Activated T-cell treated with anti-CD3 and anti-CD28 coated beads, Interleukin-2, amount 50 U/mL, for 4 hours (primary cell): ENCODE measurements at regions not wholly inside any gene's neighbourhood (a gene's known extent, or its start where the extent isn't known, plus 50 kb on each side); places are given as distances from the start of the nearest gene placed in this dataset.
"Not testable (repeated sequence)": the region's sequence is repeated elsewhere in the genome, so short reads cannot be mapped to it uniquely, and the experiment has no call there.

Source experiments
- ATAC-seq, 2 donors: fragments of 200-7000 bp; cut with Tn5 transposase; one replicate each; pipeline ENCODE4 v1.10.0; 2021
- DNase-seq: peaks from one replicate; pipeline ENCODE4 v3.0.0-alpha.2; 2020
- H3K27me3 Mint-ChIP-seq: one replicate; pipeline ENCODE4 v1.8.0; 2021; ENCODE audit warnings: low read depth, mixed read lengths
- H3K36me3 Mint-ChIP-seq: one replicate; pipeline ENCODE4 v1.8.0; 2022; ENCODE audit warnings: mixed read lengths; ENCODE audit not compliant: insufficient read depth
- H3K4me1 Mint-ChIP-seq: one replicate; pipeline ENCODE4 v1.8.0; 2021; ENCODE audit warnings: low read depth, mixed read lengths
- H3K4me3 Mint-ChIP-seq: one replicate; pipeline ENCODE4 v1.8.0; 2021; ENCODE audit warnings: mild to moderate bottlenecking, moderate library complexity, mixed read lengths
- H3K9me3 Mint-ChIP-seq: one replicate; pipeline ENCODE4 v1.8.0; 2021; ENCODE audit warnings: mixed read lengths

GRCh38 chr13:90498816-90499215, 848.7 kb upstream of the MIR17HG start:
- Mint-ChIP-seq H3K4me3 (no peak overlapping the region), H3K27me3 (no peaks in the 10 kb centered on the region), H3K9me3 (peaks cover 6% of the 10 kb centered on the region), H3K36me3 (no peaks in the 10 kb centered on the region), H3K4me1 (no peaks in the 10 kb centered on the region)
- ATAC-seq = no peak
- no peak for DNase-seq

- ATAC-seq (no peak), DNase-seq (no peak)
- H3K4me1 Mint-ChIP-seq = no peaks in the 10 kb centered on the region
- H3K9me3 Mint-ChIP-seq = peaks cover 5% of the 10 kb centered on the region
- H3K4me3 Mint-ChIP-seq = no peak overlapping the region
- no peaks in the 10 kb centered on the region for H3K27me3 Mint-ChIP-seq
- H3K36me3 Mint-ChIP-seq = no peaks in the 10 kb centered on the region
These were observed 846.9 kb upstream of the MIR17HG start for GRCh38 chr13:90500569-90500968.

GRCh38 chr13:90502153-90502552, 845.3 kb upstream of the MIR17HG start:
- H3K9me3 Mint-ChIP-seq = peaks cover 14% of the 10 kb centered on the region
- H3K36me3 Mint-ChIP-seq = no peaks in the 10 kb centered on the region
- DNase-seq (no peak), ATAC-seq (no peak)
- no peaks in the 10 kb centered on the region for H3K4me1 Mint-ChIP-seq
- no peak overlapping the region for H3K4me3 Mint-ChIP-seq
- H3K27me3 Mint-ChIP-seq = no peaks in the 10 kb centered on the region

GRCh38 chr13:90502762-90503161, 844.7 kb upstream of the MIR17HG start:
- Mint-ChIP-seq H3K9me3 (peaks cover 17% of the 10 kb centered on the region), H3K4me3 (no peak overlapping the region), H3K27me3 (no peaks in the 10 kb centered on the region), H3K4me1 (no peaks in the 10 kb centered on the region), H3K36me3 (no peaks in the 10 kb centered on the region)
- no peak for DNase-seq
- ATAC-seq = no peak

GRCh38 chr13:90510319-90510718, 837.2 kb upstream of the MIR17HG start:
- H3K4me3 Mint-ChIP-seq = no peak overlapping the region
- no peaks in the 10 kb centered on the region for H3K27me3 Mint-ChIP-seq
- H3K9me3 Mint-ChIP-seq = peaks cover 13% of the 10 kb centered on the region
- no peak for ATAC-seq
- no peaks in the 10 kb centered on the region for H3K4me1 Mint-ChIP-seq
- DNase-seq = no peak
- no peaks in the 10 kb centered on the region for H3K36me3 Mint-ChIP-seq

- H3K9me3 Mint-ChIP-seq = peaks cover 8% of the 10 kb centered on the region
- H3K4me1 Mint-ChIP-seq = no peaks in the 10 kb centered on the region
- no peaks in the 10 kb centered on the region for H3K27me3 Mint-ChIP-seq
- DNase-seq (no peak), ATAC-seq (no peak)
- no peak overlapping the region for H3K4me3 Mint-ChIP-seq
- no peaks in the 10 kb centered on the region for H3K36me3 Mint-ChIP-seq
These were observed 835.6 kb upstream of the MIR17HG start for GRCh38 chr13:90511903-90512302.

GRCh38 chr13:90514712-90515111, 832.8 kb upstream of the MIR17HG start:
- H3K36me3 Mint-ChIP-seq, H3K27me3 Mint-ChIP-seq, H3K4me3 Mint-ChIP-seq, H3K4me1 Mint-ChIP-seq, DNase-seq, ATAC-seq, H3K9me3 Mint-ChIP-seq: not testable (repeated sequence)

GRCh38 chr13:90518417-90518816, 829.1 kb upstream of the MIR17HG start:
- H3K4me3 Mint-ChIP-seq = no peak overlapping the region
- H3K4me1 Mint-ChIP-seq = no peaks in the 10 kb centered on the region
- no peak for ATAC-seq
- peaks cover 22% of the 10 kb centered on the region for H3K9me3 Mint-ChIP-seq
- DNase-seq = no peak
- H3K36me3 Mint-ChIP-seq = no peaks in the 10 kb centered on the region
- H3K27me3 Mint-ChIP-seq = no peaks in the 10 kb centered on the region

- no peaks in the 10 kb centered on the region for H3K4me1 Mint-ChIP-seq
- DNase-seq (no peak), ATAC-seq (no peak)
- H3K27me3 Mint-ChIP-seq = no peaks in the 10 kb centered on the region
- H3K4me3 Mint-ChIP-seq = no peak overlapping the region
- peaks cover 22% of the 10 kb centered on the region for H3K9me3 Mint-ChIP-seq
- no peaks in the 10 kb centered on the region for H3K36me3 Mint-ChIP-seq
These were observed 828.3 kb upstream of the MIR17HG start for GRCh38 chr13:90519157-90519556.

- Mint-ChIP-seq H3K36me3 (no peaks in the 10 kb centered on the region), H3K9me3 (peaks cover 14% of the 10 kb centered on the region), H3K4me3 (no peak overlapping the region)
These were observed 820.8 kb upstream of the MIR17HG start for GRCh38 chr13:90526711-90527110.

GRCh38 chr13:90531744-90532143, 815.7 kb upstream of the MIR17HG start:
- Mint-ChIP-seq H3K9me3 (peaks cover 8% of the 10 kb centered on the region), H3K27me3 (no peaks in the 10 kb centered on the region), H3K4me1 (no peaks in the 10 kb centered on the region), H3K4me3 (no peak overlapping the region), H3K36me3 (no peaks in the 10 kb centered on the region)
- DNase-seq (no peak), ATAC-seq (no peak)

More at GRCh38 chr13:90526711-90527110, 820.8 kb upstream of the MIR17HG start:
- DNase-seq = no peak
- ATAC-seq = no peak
- H3K27me3 Mint-ChIP-seq = no peaks in the 10 kb centered on the region
- no peaks in the 10 kb centered on the region for H3K4me1 Mint-ChIP-seq

- DNase-seq = no peak
- ATAC-seq = no peak
- no peaks in the 10 kb centered on the region for H3K4me1 Mint-ChIP-seq
- no peaks in the 10 kb centered on the region for H3K36me3 Mint-ChIP-seq
- H3K9me3 Mint-ChIP-seq = peaks cover 8% of the 10 kb centered on the region
- H3K4me3 Mint-ChIP-seq = no peak overlapping the region
- no peaks in the 10 kb centered on the region for H3K27me3 Mint-ChIP-seq
These were observed 814.5 kb upstream of the MIR17HG start for GRCh38 chr13:90532861-90533492.

GRCh38 chr13:90533866-90534265, 813.6 kb upstream of the MIR17HG start:
- Mint-ChIP-seq H3K27me3 (no peaks in the 10 kb centered on the region), H3K4me3 (no peak overlapping the region), H3K9me3 (peaks cover 14% of the 10 kb centered on the region), H3K4me1 (no peaks in the 10 kb centered on the region), H3K36me3 (no peaks in the 10 kb centered on the region)
- DNase-seq (no peak), ATAC-seq (no peak)

- H3K36me3 Mint-ChIP-seq = no peaks in the 10 kb centered on the region
- no peak for ATAC-seq
- DNase-seq = no peak
- no peak overlapping the region for H3K4me3 Mint-ChIP-seq
- no peaks in the 10 kb centered on the region for H3K27me3 Mint-ChIP-seq
- no peaks in the 10 kb centered on the region for H3K4me1 Mint-ChIP-seq
- H3K9me3 Mint-ChIP-seq = peaks cover 15% of the 10 kb centered on the region
These were observed 812.7 kb upstream of the MIR17HG start for GRCh38 chr13:90534617-90535370.

GRCh38 chr13:90535421-90535820, 812.1 kb upstream of the MIR17HG start:
- Mint-ChIP-seq H3K4me1 (no peaks in the 10 kb centered on the region), H3K27me3 (no peaks in the 10 kb centered on the region), H3K9me3 (peaks cover 21% of the 10 kb centered on the region), H3K4me3 (no peak overlapping the region), H3K36me3 (no peaks in the 10 kb centered on the region)
- no peak for DNase-seq
- no peak for ATAC-seq
